Fibroblast of pulmonary artery (primary cell): ENCODE measurements at regions not wholly inside any gene's neighbourhood (a gene's known extent, or its start where the extent isn't known, plus 50 kb on each side); places are given as distances from the start of the nearest gene placed in this dataset.

Source experiments
- DNase-seq: peaks from one replicate; pipeline ENCODE4 v3.0.0-alpha.2; 2010; ENCODE audit warnings: low read depth
- H3K4me3 ChIP-seq: replicated peaks from 2 replicates; pipeline ENCODE4 v1.5.1; 2011; ENCODE audit warnings: low read depth, mild to moderate bottlenecking, control low read depth, low read length, moderate library complexity
- CTCF ChIP-seq: IDR thresholded peaks from 2 replicates; pipeline ENCODE4 v1.5.1; 2011; ENCODE audit warnings: mild to moderate bottlenecking, control low read depth, low read length, inconsistent platforms; ENCODE audit errors: missing control alignments

GRCh38 chr9:115775659-115776058 is 377.9 kb upstream of the PAPPA start:
- H3K4me3 ChIP-seq: no peak overlapping the region
- DNase-seq: no peak
- no peak for TF ChIP-seq CTCF

DNA sequence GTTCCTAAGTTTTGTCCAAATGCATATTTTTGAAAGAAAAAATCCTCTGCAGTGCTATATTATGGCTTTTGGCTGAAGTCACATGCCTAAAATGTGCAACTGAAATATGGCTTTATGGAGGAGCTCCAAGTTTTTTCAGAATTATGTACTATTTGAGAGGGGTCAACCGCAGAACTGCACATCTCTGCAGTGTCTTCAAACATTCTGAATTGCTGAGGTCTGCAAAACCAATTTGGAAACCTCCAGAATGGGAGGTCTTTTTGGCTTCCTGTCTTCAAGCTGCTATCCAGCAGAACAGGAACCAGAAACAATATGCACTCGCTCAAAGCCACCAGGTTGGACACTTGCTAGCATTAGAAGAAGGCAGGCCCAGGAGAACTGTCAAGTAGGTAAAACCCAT is 376.0 kb upstream of the PAPPA start:
- H3K4me3 ChIP-seq: no peak overlapping the region
- no peak for DNase-seq
- TF ChIP-seq CTCF: no peak

DNA sequence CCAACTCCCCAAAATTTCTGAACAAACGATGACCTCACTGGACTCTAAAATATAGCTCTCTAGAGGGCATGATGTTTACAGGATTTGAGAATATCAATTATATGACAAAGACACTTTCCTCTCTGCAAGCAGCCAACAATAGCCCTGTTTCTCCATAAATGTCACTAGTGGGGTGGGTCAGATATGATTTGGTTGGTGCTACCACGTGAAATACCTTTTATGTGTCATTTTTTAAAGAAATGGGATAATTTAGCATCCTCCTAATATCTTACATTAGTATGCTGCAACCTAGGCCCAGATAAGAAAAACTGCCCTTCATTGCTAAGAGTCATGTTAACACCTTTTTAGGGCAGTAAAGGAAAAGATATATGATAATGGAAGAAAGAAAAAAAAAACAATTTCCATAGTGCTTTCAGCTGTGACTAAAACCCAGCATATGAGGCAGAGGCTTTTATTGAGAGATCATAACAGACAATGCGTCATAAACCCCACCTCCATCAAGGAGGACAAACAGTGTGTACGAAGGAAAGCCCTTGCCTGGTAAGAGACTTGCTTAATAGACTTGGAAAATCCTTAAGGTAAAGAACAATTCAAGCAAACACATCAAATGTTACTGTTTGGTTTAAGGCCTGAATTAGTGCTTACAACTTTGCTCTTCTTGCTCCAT is 372.4 kb upstream of the PAPPA start:
- H3K4me3 ChIP-seq: no peak overlapping the region
- TF ChIP-seq CTCF: no peak

DNA sequence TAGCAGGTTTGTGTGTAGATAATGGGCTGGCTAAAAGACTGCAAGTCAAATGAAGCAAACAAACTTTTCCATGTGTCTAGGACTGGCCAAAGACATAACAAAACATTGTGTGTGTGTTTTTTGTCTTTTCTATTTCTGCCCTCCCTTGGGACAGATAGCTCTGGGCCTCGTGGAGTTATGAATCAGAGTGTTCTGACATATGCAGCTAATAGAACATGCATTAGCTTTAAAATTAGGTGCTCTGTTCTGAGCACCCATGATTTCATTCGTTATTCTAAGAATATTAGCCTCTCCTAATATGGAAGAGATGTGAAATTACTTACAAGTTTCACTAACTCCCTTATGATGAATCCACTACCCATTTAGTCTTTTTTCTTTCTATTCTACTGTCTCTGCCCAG is 367.3 kb upstream of the PAPPA start:
- peak; percentile 64 for DNase-seq
- no peak for TF ChIP-seq CTCF
- H3K4me3 ChIP-seq: no peak overlapping the region

More for the DNA sequence above, 372.4 kb upstream of the PAPPA start:
- DNase-seq: no peak

DNA sequence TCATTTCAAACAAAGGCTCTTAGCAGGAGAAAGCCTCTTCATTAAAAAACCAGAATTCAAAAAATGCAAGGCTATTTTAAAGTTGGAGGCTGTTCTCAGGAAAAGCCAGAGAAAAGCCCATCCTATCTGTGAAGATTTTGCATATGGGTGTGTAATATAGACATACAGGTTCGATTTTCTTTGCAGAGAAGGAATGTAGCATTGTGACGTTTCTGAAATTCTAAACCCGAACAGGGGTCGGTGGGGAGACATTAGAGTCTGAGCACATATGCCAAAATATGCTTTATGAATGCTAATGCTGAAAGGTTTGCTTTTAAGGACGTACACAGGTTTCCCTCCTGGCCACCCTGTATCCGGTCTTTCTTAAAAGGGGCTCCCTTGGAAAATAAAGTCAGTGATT is 363.1 kb upstream of the PAPPA start:
- no peak overlapping the region for H3K4me3 ChIP-seq
- DNase-seq: no peak
- no peak for TF ChIP-seq CTCF

DNA sequence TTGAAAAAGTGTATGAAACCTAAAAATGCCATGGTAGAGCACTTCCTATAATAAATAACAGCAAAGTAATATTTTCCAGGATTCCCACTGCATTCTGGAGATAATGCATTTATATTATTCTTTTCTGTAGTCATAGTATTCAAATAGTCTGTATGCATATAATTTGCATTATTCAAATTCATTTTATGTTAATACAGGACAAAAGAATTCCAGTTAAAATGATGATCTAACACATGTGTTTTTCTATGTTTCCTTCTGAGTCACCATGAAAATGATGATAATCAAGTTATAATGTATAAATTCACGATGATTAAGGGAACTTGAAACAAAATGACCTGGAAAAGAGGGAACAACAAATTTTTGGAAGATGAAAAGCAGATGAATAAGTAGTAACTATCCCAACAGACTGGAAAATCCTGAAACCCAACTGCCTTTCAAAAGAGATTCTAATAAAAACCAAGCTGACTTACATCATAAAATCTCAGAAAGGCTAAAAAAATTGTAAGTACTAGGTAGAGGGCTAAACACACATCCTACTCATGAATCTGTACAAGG is 358.6 kb upstream of the PAPPA start:
- no peak for DNase-seq
- TF ChIP-seq CTCF: no peak
- no peak overlapping the region for H3K4me3 ChIP-seq

GRCh38 chr9:115799734-115800133 is 353.9 kb upstream of the PAPPA start:
- H3K4me3 ChIP-seq: no peak overlapping the region
- no peak for DNase-seq
- no peak for TF ChIP-seq CTCF
